ENCODE measurements at regions not wholly inside any gene's neighbourhood (a gene's known extent, or its start where the extent isn't known, plus 50 kb on each side); places are given as distances from the start of the nearest gene placed in this dataset.

DNA sequence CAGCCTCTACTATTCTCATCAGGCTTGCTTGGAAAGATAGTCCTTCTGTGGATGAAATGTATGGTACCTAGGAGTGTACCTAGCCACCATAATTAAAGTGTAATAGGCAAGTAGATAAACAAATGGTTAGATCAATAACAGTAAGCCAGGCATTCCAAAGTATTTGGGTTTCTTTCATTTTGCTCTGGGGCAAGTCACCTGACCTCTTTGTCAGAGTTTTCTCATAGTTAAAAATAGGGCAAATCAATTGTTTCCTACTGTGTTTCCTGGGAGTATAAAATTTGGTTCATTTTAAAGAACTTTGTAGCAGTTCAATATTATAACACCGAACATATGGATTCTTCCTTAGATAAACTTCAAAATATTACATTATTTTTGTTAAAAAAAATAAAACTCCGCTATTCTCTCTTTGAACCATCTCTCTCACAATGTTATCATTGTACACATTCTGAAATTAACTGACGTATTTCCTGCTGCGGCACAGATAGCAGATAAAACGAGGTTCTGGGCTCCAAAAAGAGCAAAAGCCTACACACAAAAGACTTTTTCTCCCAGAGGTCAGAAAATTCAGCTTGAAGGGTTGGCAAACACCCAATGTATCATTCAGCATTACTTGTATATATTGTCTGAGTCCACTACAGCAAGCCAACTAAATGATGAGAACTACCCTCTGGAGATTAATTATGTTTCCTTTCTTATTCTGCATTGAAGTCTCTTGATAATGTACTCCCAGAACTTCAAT is 267.9 kb downstream of the COX7C start:
- TF ChIP-seq POLR2A (IDR thresholded peaks at IDR 0.05) (no peak), POLR2AphosphoS5 (IDR thresholded peaks at IDR 0.05) (no peak), EP300 (IDR thresholded peaks at IDR 0.05) (no peak)
- TF ChIP-seq, protein P1, sequence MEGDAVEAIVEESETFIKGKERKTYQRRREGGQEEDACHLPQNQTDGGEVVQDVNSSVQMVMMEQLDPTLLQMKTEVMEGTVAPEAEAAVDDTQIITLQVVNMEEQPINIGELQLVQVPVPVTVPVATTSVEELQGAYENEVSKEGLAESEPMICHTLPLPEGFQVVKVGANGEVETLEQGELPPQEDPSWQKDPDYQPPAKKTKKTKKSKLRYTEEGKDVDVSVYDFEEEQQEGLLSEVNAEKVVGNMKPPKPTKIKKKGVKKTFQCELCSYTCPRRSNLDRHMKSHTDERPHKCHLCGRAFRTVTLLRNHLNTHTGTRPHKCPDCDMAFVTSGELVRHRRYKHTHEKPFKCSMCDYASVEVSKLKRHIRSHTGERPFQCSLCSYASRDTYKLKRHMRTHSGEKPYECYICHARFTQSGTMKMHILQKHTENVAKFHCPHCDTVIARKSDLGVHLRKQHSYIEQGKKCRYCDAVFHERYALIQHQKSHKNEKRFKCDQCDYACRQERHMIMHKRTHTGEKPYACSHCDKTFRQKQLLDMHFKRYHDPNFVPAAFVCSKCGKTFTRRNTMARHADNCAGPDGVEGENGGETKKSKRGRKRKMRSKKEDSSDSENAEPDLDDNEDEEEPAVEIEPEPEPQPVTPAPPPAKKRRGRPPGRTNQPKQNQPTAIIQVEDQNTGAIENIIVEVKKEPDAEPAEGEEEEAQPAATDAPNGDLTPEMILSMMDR (IDR thresholded peaks at IDR 0.05), result no peak
- no peaks in the 10 kb centered on the region for H3K9me3 ChIP-seq
- no peak for ATAC-seq
- no peaks in the 10 kb centered on the region for H3K27me3 ChIP-seq
- H3K36me3 ChIP-seq, result no peaks in the 10 kb centered on the region
- WGBS, 2 donors (ENCODE audit: low coverage in 1 of 2), result 24 to 35% methylated on average over 5 of the region's 5 CpGs
- no peaks in the 10 kb centered on the region for H3K4me1 ChIP-seq
- no peak overlapping the region for H3K4me3 ChIP-seq
- H3K27ac ChIP-seq, result no peak overlapping the region

DNA sequence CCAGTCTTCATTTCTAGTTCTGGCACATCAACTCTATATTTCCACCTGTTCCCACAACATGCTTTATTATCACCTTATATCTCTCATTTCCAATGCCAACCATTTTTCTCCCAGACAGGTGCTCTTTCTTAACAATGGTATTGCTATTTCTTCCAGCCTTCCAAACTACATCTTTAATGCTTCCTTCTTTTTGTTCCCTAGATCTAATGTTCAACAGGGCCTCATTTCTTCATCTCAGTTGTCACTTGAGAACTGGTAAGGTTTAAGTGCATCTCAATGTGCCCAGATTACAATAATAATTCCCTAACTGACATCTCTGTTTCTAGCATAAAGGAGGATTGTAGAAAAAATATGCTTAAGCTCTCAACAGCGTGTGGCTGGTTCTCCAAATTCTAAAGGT is 272.6 kb downstream of the COX7C start:
- ATAC-seq, result no peak
- no peaks in the 10 kb centered on the region for H3K27me3 ChIP-seq
- H3K27ac ChIP-seq, result no peak overlapping the region
- H3K4me1 ChIP-seq, result no peaks in the 10 kb centered on the region
- H3K4me3 ChIP-seq, result no peak overlapping the region
- no peak for TF ChIP-seq POLR2A (IDR thresholded peaks at IDR 0.05)
- no peak for TF ChIP-seq POLR2AphosphoS5 (IDR thresholded peaks at IDR 0.05)
- TF ChIP-seq, protein P1 (IDR thresholded peaks at IDR 0.05), result no peak
- TF ChIP-seq EP300 (IDR thresholded peaks at IDR 0.05), result no peak
- no peaks in the 10 kb centered on the region for H3K9me3 ChIP-seq
- WGBS, 2 donors (ENCODE audit: low coverage in 1 of 2), result 50 to 64% methylated on average over 1 of the region's 1 CpG
- H3K36me3 ChIP-seq, result no peaks in the 10 kb centered on the region

DNA sequence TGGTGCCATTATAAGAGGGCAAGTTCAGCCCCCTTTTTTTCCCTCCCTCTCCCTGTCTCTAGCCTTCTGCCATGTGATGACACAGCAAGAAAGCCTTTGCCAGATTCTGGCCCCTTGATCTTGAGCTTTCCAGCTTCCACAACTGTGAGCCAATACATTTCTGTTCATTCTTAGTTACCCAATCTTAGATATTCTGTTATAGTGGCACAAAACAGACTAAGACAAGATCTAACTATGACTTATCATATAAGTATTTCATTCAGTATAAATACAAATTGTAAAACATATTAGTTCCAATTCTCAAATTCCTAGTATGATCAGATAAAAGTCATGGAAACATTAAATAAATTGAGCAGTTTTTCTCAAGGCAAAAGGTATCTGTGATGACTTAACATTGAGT is 276.3 kb downstream of the COX7C start:
- Histone ChIP-seq H3K27ac (no peak overlapping the region), H3K27me3 (no peaks in the 10 kb centered on the region), H3K4me1 (no peaks in the 10 kb centered on the region), H3K4me3 (no peak overlapping the region), H3K36me3 (no peaks in the 10 kb centered on the region), H3K9me3 (no peaks in the 10 kb centered on the region)
- no peak for TF ChIP-seq EP300 (IDR thresholded peaks at IDR 0.05)
- TF ChIP-seq POLR2A (IDR thresholded peaks at IDR 0.05), result no peak
- TF ChIP-seq, protein P1 (IDR thresholded peaks at IDR 0.05), result no peak
- TF ChIP-seq POLR2AphosphoS5 (IDR thresholded peaks at IDR 0.05), result no peak
- no peak for ATAC-seq

DNA sequence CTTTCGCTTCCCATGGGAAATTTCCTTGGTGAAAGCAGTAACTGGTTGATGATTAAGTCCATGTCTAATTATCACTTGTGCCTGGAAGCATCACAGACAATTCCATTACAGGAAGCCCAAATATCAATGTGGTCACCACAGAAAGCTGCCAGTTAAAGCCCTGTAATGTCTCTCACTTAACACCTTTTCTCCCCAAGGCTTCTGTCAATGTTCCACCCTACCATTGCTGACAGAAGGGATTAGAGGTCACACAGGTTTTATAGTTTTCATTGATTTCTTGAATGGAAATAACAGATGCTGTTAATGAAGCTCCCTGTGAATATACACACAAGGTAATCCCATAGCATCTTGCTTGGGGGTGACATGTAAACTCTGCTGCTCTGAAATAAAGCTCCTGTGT is 279.2 kb downstream of the COX7C start:
- no peak for ATAC-seq
- TF ChIP-seq EP300 (IDR thresholded peaks at IDR 0.05) (no peak), POLR2AphosphoS5 (IDR thresholded peaks at IDR 0.05) (no peak), POLR2A (IDR thresholded peaks at IDR 0.05) (no peak)
- TF ChIP-seq, protein P1 (IDR thresholded peaks at IDR 0.05), result no peak
- Histone ChIP-seq H3K9me3 (no peaks in the 10 kb centered on the region), H3K4me1 (no peaks in the 10 kb centered on the region), H3K36me3 (no peaks in the 10 kb centered on the region), H3K4me3 (no peak overlapping the region), H3K27ac (no peak overlapping the region), H3K27me3 (no peaks in the 10 kb centered on the region)
- 83% methylated on average over 1 of the region's 1 CpG; no CpG with 5 or more reads in 1 of the 2 donors for WGBS, 2 donors (ENCODE audit: low coverage in 1 of 2)
